ENCODE measurements at regions not wholly inside any gene's neighbourhood (a gene's known extent, or its start where the extent isn't known, plus 50 kb on each side); places are given as distances from the start of the nearest gene placed in this dataset.

GRCh38 chr2:120568975-120569268, 166.7 kb upstream of the GLI2 start:
- TF ChIP-seq TAF1 (IDR thresholded peaks at IDR 0.05; ENCODE audit: borderline replicate concordance, insufficient read depth, low read length) (no peak), POLR2AphosphoS5 (IDR thresholded peaks at IDR 0.05; ENCODE audit: low read depth, low read length) (no peak), REST (IDR thresholded peaks at IDR 0.05; ENCODE audit: insufficient read depth in 1 of 2, low read depth in 2 of 2, low read length in 2 of 2) (no peak), FOXP2 (optimal IDR thresholded peaks at IDR 0.05; ENCODE audit: borderline replicate concordance, extremely low read depth, extremely low read length, insufficient read depth) (no peak), SIN3A (IDR thresholded peaks at IDR 0.05; ENCODE audit: borderline replicate concordance, insufficient read depth, low read length) (no peak)

GRCh38 chr2:120570001-120570400, 165.7 kb upstream of the GLI2 start:
- TF ChIP-seq REST (IDR thresholded peaks at IDR 0.05; ENCODE audit: insufficient read depth in 1 of 2, low read depth in 2 of 2, low read length in 2 of 2) (no peak), TAF1 (IDR thresholded peaks at IDR 0.05; ENCODE audit: borderline replicate concordance, insufficient read depth, low read length) (no peak), SIN3A (IDR thresholded peaks at IDR 0.05; ENCODE audit: borderline replicate concordance, insufficient read depth, low read length) (no peak), FOXP2 (optimal IDR thresholded peaks at IDR 0.05; ENCODE audit: borderline replicate concordance, extremely low read depth, extremely low read length, insufficient read depth) (no peak), POLR2AphosphoS5 (IDR thresholded peaks at IDR 0.05; ENCODE audit: low read depth, low read length) (no peak)

GRCh38 chr2:120570546-120570945, 165.1 kb upstream of the GLI2 start:
- no peak for TF ChIP-seq SIN3A (IDR thresholded peaks at IDR 0.05; ENCODE audit: borderline replicate concordance, insufficient read depth, low read length)
- no peak for TF ChIP-seq POLR2AphosphoS5 (IDR thresholded peaks at IDR 0.05; ENCODE audit: low read depth, low read length)
- TF ChIP-seq TAF1 (IDR thresholded peaks at IDR 0.05; ENCODE audit: borderline replicate concordance, insufficient read depth, low read length), result no peak
- no peak for TF ChIP-seq REST (IDR thresholded peaks at IDR 0.05; ENCODE audit: insufficient read depth in 1 of 2, low read depth in 2 of 2, low read length in 2 of 2)
- no peak for TF ChIP-seq FOXP2 (optimal IDR thresholded peaks at IDR 0.05; ENCODE audit: borderline replicate concordance, extremely low read depth, extremely low read length, insufficient read depth)

GRCh38 chr2:120571015-120571728, 164.5 kb upstream of the GLI2 start:
- TF ChIP-seq POLR2AphosphoS5 (IDR thresholded peaks at IDR 0.05; ENCODE audit: low read depth, low read length), result no peak
- TF ChIP-seq REST (IDR thresholded peaks at IDR 0.05; ENCODE audit: insufficient read depth in 1 of 2, low read depth in 2 of 2, low read length in 2 of 2), result no peak
- TF ChIP-seq SIN3A (IDR thresholded peaks at IDR 0.05; ENCODE audit: borderline replicate concordance, insufficient read depth, low read length), result no peak
- no peak for TF ChIP-seq FOXP2 (optimal IDR thresholded peaks at IDR 0.05; ENCODE audit: borderline replicate concordance, extremely low read depth, extremely low read length, insufficient read depth)
- no peak for TF ChIP-seq TAF1 (IDR thresholded peaks at IDR 0.05; ENCODE audit: borderline replicate concordance, insufficient read depth, low read length)

Measured in PFSK-1 (cell line).